ENCODE measurements at regions not wholly inside any gene's neighbourhood (a gene's known extent, or its start where the extent isn't known, plus 50 kb on each side); places are given as distances from the start of the nearest gene placed in this dataset.

DNA sequence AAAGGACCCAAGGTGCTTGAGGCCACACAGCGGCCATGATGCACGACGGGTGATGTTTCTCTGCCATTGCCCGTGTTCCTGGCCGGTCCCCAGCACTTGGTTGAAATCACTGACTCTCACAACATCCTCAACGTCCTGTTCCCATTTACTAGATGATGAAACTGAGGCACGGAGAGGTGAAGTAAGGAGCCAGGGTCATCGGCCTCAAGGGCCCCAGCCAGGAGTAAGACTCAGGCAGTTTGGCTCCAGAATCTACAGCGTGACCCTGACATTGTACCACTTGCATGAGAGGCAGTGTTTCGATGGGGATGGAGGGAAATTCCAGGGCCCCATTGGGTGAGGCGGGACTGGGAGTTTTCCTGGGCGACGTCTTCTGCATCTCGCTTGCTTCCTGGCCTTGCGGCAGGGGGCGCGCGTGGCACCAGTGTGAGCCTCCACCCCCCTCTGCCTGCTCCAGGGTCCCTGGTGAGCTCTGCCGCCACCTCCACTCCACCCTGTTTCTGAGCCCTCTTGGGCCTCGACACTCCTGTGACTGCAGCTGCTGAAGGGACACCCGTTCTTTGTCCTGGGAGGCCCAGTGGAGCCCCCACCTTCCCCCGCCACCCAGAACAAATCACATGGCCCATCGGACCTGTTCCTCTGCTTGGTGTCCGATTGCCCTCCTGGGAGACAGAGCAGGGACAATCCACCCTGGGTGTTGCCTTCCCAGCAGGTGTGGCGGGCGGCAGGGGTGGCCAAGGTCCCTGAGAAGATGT is 133.0 kb upstream of the GSE1 start:
- DNase-seq: peak; percentile 32 to 72 (median 46)

DNA sequence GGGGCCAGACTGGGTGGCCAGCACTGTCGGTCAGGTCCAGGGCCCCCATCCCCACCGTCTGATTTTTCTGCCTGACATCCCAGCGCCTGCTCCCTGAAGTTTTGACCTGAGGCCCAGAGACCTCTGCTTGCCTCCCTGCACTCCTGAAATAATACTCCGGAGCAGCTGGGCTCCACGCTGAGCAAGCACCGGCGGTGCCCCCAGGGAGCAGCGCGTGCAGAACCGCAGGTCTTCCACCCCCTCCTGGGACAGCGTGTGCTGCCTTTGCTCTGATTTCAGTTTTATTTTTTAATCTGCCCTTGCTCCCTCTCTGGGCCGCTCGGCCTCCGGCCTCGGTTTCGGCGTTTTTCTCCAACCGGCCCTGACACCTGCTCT is 132.4 kb upstream of the GSE1 start:
- no peak for DNase-seq

DNA sequence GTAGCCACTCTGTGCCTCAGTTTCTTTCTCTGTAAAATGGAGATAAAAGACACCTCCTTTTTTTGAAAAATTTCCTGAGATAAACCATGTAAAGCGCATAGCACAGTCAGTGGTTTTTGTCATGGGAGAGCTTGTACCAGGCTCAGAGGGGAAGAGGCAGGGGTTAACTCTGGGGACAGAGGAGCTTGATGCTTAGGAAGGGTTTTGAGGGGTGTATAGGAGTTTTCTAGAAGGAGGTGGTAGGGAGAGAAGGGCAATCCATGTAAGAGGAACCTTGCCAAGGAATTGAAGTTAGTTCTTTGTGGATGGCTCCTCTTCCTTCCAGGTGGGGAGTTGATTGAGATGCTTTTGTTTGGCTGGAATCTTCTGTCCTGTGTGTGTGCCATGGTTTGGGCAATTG is 131.9 kb upstream of the GSE1 start:
- no peak for DNase-seq

DNA sequence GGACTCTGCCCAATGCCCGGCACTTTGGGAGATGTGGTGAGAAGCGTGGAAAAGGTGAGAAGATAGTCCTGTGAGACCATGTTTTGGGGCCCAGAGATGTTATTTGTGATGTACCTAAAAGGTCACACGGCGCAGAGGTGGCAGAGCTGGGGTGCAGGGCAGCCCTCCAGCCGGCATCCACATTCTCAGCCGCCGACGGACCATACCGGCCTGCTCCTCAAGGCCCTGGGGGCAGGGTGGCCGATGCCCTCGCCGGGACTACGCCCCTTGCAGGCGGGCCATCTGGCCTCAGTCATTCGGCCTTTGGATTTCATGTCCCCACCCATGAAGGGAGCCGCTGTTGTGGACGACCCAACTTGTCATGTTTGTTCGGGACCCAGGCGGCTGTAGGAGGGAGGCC is 131.4 kb upstream of the GSE1 start:
- DNase-seq: no peak

DNA sequence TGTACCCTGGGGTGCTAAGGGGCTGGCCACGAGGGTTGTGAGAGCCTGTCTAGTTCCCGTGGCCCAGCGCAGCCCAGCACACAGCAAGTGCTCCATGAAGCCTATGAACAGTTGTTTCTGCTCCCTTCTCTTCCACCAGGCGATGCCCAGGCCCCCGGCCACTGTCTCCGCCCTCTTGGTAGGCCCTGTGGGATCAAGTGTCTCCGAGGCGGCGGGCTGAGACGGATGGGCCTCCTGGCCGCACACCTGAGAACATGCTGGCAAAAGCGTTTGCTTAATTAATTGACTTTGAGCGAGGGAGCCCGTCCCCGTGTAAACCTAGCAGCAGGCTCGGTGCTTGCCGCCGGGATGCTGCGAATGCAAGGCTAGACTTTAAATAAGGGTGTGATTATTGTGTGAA is 129.7 kb upstream of the GSE1 start:
- no peak for DNase-seq

DNA sequence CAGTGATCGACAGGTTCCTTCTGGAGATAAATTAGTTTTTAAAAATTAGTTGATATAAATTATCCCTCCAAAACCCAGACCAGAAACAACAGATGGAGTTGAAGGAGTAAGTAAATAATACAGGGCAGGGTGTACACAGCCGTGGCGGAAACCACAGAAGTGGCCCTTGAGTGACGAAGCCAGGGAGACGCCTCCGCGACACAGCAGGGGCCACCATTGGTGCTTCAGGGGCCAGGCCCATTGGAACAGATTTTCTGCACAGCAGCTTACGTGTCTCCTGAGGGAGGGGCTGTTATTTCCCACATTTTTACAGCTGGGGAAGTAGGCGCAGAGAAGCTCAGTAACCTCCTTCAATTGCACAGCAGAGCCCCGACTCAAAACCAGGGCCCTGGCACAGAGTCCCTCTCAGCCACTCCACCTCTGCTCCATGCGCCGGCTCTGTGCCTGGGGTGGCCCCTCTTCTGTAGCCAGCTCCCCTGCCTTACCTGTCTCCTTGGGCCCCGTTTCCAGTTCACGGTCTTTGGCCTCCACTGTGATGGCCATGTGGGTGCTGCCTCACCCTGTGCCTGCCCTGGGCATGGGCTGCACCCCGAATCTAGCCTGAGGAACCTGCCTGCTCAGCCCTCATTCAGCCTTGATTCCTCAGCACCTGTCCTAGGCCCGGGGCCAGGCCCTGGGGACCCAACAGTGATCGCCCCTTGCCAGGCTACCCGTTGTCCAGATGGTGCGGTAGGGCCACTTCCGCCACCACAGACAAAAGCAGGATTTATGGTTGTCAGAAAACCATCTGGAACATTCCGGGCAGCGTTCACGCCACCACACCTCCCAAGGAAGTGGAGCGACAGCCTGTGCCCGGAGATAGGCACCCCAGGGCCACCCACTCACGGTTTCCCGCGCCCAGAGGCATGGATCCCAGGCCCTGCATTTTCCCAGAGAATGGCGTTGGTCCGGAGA is 128.5 kb upstream of the GSE1 start:
- peak; percentile 49 to 63 (median 51) for DNase-seq

DNA sequence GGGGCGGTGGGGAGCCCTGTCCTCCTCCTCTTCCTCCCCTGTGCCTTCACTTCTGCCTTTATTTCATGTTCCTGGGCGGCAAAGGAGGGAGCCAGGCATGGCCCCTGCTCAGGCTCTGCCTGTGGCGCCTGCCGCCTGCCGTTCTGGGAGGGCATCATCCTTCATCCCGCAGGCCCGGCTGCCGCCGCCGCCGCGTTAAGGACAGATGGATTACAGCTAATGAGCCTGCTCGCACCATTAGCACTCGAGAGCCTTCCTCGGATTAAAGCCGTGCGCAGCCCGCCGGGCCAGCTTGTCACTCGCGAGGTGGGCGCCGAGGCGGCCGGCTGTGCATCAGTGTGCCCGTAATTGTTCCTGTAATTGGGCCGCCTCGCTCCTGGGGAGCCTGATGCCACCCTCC is 127.7 kb upstream of the GSE1 start:
- no peak for DNase-seq

DNA sequence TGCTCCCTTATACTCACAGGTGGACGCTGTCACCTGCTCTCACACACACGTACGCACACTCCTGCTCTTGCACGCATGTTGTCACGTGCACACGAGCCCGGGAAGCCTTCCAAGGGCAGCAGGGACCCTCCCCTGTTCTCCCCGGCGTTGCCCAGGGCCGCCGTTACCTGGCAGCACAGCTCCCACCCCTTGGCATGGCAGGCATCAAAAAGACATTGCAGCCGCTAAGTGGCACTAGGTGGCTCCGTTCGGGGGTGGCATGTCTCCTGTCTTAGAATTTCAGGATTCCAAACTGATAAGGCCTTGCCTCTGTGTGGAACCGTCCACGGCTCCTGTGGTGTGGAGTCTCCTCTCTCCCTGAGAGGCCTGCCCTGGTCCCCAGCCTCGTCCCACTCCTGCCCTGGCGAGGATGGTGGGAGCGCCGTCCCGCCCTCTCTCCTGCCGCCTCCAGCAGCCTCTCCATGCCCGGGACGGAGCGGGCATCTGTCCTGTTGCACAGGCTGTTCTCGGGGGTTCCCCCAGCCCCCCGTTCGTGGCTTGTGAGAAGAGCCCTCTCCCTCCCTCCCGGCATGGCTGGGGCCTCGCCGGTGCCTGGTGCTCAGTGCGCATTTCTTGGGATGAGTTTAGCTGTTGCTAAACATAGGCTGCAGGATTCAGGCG is 126.7 kb upstream of the GSE1 start:
- no peak for DNase-seq

DNA sequence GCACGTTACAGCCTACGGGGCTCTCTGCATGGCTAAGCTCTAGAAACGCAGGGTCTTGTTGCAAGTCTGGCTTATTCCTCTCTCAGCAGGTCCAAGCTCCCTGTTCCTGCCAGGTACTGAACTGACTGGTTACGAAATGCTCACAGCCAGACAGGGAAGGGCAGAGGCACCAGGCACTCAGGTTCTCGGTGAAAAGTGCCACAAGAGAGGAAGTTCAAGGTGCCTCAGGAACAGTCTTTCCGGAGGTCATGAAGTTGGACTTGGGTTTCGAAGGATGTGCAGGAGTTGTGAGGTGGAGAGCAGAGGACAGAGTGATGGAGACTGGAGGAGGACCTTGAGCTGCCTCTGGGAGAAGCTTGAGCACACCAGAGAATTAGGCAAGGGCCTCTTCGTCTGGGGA is 124.7 kb upstream of the GSE1 start:
- DNase-seq: no peak

DNA sequence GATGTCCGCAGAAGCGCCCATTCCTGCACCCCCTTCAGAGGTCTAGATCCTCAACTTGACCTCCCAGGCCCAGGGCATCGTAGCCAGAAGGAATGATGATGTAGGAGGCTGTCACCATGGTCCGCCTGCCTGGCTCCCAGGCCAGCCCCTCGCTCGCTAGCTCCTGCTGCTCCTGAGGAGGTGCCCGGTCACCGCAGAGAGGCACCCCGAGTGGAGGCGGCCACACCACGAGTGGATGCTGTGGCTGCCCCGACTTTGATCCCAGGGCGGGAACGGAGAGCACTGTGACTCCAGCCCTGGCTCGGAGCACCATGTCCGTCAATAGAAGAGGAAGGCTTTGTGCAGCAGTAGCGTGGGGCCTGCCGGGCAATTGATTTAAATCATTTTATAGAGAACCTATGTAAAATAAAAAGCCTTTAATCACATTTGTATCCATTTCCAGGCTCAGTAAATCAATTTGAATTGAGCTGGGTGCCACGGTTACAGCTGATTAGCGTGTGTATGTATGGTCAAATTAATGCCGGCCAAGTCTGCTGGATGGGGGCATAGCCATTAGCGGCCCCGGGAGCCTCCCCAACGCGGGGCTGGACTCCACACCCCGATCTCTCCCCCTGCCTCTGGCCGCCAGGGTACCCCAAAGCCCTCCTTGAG is 122.6 kb upstream of the GSE1 start:
- no peak for DNase-seq

DNA sequence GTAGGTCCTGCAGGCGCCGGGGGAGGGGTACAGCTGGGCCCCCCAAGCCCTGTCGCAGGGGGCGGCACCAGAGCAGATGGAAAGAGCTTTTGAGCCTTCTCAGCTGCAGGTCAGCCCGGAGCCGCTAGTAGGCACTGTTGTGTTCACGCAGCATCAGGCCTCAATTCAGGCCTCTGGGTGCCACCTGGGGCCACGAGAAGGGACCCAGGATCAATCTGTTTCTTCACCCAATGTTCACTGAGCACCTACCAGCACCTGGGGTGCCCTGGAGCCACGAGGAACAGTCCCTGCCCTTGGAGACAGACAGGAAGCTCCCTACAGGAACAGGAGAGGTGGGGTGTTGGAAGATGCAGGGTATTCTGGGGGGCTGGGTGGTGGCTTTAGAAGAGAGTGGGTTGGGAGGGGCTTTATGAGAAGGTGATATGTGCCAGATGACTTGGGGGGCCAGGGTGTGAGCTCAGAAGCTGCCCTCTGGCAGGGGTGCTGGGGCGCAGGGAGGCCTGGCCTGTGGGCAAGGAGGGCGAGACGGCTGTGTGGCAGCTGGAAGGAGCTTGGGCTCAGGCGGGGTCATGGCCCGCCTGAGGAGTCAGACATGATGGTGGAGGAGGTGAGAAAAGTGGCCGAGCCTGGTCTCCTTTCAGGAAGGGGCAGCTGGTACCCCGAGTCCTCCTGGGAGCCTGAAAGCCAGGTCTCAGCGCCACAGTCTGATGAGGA is 121.9 kb upstream of the GSE1 start:
- DNase-seq: peak; percentile 31 to 55 (median 55)

DNA sequence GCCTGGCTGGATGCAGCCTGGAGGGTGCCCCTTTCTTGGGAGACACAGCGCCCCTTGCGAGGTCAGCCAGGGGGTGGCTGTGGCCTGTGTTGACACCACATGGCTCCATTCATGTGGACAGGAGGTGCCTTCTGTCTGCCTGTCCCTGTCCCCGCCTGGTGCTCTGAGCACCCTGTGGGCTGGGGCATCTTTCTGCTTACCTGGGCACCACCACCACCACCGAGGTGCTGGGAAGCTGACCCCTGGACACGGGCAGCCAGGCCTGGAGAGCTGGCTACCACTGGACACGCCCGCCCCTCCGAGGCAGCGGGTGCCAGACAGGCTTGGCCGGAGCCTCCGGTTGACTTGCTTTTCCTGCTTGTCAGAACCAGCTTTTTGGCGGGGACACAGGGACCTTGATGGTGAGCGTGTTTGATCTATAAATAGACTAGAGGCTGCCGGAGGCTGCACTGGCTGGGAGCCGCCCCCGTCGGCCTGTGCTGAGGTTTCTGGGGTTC is 121.3 kb upstream of the GSE1 start:
- no peak for DNase-seq

DNA sequence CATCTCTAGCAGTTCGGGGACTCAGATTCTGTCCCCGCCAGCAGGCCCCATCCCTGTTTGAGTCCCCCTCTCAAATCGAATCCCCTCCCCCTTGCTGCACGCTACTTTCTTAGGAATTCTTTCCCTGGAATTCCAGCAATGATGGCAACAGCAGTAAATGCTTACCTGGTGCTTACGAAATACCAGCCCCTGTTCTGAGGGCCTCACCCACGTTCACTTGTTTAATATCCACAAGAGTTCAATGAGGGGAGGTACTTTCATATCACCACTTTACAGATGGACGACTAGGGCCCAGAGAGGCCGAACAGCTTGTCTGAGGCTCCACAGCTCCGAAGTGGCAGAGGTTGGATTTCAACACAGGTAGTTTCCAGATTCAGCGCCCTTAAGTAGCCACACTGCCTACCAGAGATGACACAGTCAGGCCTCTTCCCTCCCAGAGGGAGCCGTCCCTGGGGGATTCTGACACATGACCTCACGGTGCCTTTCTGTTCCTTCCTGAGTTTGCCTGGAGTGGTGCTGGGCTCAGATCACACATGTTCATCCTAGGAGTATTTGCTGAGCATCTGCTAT is 120.7 kb upstream of the GSE1 start:
- peak; percentile 20 to 51 (median 29) for DNase-seq

DNA sequence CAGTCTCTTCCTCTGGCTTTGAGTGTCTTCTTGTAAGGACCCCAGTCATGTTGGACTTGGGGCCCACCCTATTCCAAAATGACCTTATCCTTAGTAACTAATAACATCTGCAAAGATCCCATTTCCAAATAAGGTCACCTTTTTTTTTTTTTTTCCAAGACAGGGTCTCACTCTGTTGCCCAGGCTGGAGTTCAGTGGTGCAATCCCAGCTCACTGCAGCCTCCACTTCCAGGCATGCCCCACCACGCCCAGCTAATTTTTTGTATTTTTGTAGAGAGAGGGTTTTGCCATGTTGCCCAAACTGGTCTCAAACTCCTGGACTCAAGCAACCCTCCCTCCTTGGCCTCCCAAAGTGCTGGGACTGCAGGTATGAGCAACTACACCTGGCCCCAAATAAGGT is 118.8 kb upstream of the GSE1 start:
- DNase-seq: no peak

DNA sequence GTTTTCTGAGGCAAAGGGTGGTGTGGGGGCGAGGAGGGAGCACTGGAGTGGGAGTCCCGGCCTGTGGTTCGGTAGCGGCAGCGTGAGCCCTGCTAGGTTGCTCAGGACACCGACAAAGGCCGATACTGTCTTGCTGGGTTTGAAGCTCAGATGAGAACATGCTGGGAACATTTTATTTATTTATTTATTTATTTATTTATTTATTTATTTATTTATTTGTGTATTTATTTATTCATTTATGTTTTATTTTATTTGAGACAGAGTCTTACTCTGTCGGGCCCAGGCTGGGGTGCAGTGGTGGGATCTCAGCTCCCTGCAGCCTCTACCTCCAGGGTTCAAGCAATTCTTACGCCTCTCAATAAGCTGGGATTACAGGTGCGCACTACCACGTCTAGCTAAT is 117.9 kb upstream of the GSE1 start:
- DNase-seq: no peak

DNA sequence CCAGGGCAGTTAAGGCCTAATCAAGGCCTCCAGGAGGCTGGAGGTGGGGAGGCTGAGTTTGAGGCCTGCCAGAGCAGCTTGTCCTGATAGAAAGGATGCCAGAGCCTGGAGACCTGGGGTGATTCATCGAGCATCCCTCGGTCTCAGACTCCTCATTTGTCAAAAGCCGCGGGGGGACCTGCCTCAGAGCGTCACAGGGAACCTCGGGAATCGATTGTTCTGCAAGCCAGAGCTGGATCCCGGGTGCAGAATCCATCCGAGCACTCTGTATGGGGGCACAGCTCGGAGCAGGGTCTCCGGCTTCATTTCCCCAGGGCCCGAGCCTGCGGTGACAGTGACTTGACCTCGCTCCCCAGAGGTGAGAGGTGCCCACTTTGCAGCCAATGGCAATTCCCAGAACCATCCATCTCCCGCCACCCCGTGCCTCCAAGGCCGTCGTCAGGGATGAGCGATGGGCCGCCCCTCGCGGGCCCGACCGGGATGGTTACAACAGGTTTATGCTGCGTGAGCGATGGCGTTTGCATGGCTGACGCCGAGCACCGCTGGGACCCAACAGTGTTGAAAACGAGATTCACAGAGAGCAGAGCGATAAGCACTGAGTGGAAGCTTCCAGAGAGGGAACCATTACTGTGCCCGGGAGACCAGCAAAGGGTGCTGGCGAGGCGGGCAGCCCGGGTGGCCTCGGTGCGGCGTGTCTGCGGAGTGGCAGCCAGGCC is 117.1 kb upstream of the GSE1 start:
- DNase-seq: no peak

DNA sequence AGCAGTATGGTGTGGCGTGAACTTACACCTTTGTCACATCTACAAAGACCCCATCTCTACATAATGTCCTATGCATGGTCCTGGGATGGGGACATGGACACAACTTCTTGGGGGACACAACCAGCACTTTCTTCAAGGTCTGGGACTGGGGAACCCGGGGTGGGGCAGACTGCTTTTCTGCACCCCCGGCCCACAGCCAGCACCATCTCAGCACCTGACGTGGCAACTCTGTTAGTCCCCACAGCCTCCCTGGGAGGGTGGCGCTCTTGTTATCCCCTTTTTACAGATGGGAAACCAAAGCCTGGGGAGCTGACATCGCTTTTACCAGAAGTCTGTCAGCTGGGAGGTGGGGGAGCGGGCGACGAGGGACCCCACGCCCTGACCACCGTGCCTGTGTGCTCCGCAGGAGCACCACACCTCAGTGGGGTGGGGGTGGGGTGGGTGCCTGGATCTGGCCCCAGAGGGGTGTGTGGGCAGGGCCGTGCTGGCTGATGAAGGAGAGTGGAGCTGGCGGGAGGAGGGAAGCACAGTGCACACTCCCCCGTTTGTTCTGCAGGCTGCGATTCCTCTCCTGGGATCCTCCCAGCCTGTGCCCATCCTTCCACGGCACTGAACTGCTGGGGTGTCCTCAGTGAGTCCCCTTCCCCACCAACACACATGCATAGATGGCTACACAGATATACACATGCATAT is 115.4 kb upstream of the GSE1 start:
- DNase-seq: no peak

DNA sequence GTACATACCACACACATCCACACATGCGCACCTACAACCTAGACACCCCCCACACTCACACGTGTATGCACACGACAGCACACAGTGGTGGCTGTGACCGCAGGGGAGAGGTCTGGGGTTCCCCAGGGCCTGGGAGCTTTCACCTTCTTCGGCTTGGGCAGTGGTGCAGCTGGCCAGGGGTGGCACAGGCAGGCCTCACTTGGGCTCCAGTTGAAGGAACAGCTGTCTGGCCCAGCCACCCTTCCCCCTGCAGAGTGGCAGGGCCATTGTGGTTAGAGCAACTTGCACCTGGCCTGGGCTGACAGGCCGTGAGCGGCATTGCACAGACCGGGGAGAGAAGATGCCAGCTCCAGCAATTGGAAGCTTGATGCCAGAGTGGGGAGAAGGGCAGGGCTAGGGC is 114.5 kb upstream of the GSE1 start:
- no peak for DNase-seq

DNA sequence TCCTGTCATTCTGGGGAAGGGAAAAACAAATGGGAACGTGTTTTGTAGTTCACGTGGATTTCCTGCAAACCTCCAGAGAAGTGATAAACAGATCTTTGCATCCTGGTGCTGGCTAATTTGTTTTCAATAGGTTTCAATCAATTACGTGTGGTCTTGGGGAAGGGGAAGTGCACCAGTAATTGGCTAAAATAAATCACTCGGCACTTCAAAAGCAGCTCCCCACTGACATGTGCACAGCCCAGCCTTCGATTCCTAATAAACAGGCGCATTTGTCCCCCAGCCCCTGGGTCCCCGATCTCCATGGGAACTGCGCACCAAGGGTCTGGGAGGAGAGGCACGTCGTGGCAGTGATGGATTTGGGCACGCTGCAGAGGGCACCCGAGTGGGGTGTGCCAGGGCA is 112.9 kb upstream of the GSE1 start:
- no peak for DNase-seq

DNA sequence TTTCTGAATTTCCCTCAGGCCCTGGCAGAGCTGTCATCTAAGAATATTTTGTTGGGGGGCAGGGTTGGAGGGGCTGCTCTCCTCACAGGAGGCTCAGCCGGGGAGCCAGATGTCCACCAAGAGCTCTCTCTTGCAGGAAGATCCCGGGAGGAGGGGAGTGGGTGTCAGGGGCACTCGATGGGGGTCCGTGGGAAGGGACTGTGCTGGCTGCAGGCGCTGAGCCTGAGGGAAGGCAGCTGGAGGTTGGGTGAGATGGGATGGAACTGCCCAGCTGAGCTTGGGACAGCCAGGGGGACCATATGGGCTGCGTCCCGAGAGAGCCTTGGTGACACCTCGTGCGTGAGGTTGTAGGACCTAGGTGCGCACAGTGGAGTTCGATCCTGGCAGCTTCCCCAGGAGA is 111.2 kb upstream of the GSE1 start:
- no peak for DNase-seq

DNA sequence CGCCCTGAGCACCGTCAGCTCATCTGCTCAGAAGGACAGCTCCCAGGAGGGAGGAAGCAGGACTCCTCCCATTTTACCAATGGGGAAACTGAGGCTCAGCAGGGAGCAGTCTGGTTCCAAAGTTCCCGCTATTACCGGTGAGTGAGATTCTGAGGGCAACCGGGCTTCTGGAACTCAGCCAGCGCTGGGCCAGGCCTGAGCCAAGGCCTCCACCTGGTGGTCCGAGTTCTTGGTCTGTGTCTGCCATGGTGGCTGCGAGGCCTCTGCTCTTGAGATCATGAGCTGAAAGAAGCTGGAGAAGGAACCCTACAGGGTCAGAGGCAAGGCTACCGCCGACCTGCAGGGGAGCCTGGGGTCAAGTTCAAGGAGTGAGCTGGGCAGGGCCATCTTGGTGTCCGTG is 110.8 kb upstream of the GSE1 start:
- DNase-seq: no peak
